ENCODE measurements at regions not wholly inside any gene's neighbourhood (a gene's known extent, or its start where the extent isn't known, plus 50 kb on each side); places are given as distances from the start of the nearest gene placed in this dataset.

DNA sequence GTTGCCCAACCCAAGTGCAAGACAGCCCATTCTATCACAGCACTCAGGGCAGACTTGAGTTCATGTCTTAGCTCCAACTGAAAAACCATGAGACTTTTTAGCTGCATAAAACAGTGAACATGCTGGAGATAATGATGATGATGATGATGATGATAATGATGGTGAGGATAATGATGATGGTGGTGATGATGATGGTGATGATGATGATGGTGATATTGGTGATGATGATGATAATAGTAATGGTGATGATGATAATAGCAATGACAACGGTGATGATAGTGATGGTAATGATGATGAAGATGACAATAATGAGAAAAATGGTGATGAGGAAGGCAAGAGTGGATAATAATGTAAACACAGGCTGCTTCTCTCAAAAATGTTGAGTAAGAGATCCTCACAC lies 576.2 kb downstream of the BCL11B start:
- H3K36me3 ChIP-seq (ENCODE audit: control insufficient read depth in 2 of 2, extremely low read depth in 1 of 2, insufficient read depth in 2 of 2, low read length in 2 of 2), result no peaks in the 10 kb centered on the region
- no peak overlapping the region for H3K4me3 ChIP-seq (replicated peaks in 1 of 3; ENCODE audit: insufficient read depth in 1 of 3, low read depth in 1 of 3, low read length in 3 of 3)
- ChIA-PET POLR2A (no interaction called here), CTCF (no interaction called here)
- no peaks in the 10 kb centered on the region for H3K9me1 ChIP-seq (replicated peaks; ENCODE audit: control insufficient read depth, extremely low read depth, insufficient read depth, low read length)
- dilution Hi-C loops (cut with MboI; ENCODE audit: extremely low pct_ligation_motif_present, low sequenced_read_pairs), result no loop called here
- no peaks in the 10 kb centered on the region for H3K4me1 ChIP-seq (ENCODE audit: control insufficient read depth, extremely low read depth, insufficient read depth, low read length)
- no peak for TF ChIP-seq EZH2 (IDR thresholded peaks at IDR 0.05; ENCODE audit: borderline replicate concordance, low read depth, low read length, severe bottlenecking)
- TF ChIP-seq, protein P1, sequence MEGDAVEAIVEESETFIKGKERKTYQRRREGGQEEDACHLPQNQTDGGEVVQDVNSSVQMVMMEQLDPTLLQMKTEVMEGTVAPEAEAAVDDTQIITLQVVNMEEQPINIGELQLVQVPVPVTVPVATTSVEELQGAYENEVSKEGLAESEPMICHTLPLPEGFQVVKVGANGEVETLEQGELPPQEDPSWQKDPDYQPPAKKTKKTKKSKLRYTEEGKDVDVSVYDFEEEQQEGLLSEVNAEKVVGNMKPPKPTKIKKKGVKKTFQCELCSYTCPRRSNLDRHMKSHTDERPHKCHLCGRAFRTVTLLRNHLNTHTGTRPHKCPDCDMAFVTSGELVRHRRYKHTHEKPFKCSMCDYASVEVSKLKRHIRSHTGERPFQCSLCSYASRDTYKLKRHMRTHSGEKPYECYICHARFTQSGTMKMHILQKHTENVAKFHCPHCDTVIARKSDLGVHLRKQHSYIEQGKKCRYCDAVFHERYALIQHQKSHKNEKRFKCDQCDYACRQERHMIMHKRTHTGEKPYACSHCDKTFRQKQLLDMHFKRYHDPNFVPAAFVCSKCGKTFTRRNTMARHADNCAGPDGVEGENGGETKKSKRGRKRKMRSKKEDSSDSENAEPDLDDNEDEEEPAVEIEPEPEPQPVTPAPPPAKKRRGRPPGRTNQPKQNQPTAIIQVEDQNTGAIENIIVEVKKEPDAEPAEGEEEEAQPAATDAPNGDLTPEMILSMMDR (IDR thresholded peaks at IDR 0.05; ENCODE audit: extremely low read depth in 1 of 2, insufficient read depth in 1 of 2, low read depth in 1 of 2, low read length in 2 of 2), result no peak
- H3K27me3 ChIP-seq (ENCODE audit: control insufficient read depth in 2 of 2, insufficient read depth in 2 of 2, low read length in 2 of 2), result no peaks in the 10 kb centered on the region
- peaks cover 4% of the 10 kb centered on the region for H3K9me3 ChIP-seq (replicated peaks; ENCODE audit: control insufficient read depth, insufficient read depth, low read length)
- no peak for DNase-seq (ENCODE audit: low read depth, low spot score)
- no peak overlapping the region for H3K4me2 ChIP-seq (ENCODE audit: insufficient read depth, low read length)
- intact Hi-C loops (cut with micrococcal nuclease), result no loop called here
- H2AFZ ChIP-seq (ENCODE audit: low read depth, low read length), result no peak overlapping the region
- no TSS peak for BruUV-seq (replicated peaks)
- H3K9ac ChIP-seq (replicated peaks; ENCODE audit: extremely low read depth, insufficient read depth, low read length), result no peak overlapping the region
- FAIRE-seq, result no peak
- H4K20me1 ChIP-seq (replicated peaks; ENCODE audit: control insufficient read depth, extremely low read depth, insufficient read depth, low read length), result no peaks in the 10 kb centered on the region
- H3K79me2 ChIP-seq (ENCODE audit: control insufficient read depth, insufficient read depth, low read length), result no peaks in the 10 kb centered on the region
- no peak overlapping the region for H3K27ac ChIP-seq (ENCODE audit: insufficient read depth, low read depth, low read length)

DNA sequence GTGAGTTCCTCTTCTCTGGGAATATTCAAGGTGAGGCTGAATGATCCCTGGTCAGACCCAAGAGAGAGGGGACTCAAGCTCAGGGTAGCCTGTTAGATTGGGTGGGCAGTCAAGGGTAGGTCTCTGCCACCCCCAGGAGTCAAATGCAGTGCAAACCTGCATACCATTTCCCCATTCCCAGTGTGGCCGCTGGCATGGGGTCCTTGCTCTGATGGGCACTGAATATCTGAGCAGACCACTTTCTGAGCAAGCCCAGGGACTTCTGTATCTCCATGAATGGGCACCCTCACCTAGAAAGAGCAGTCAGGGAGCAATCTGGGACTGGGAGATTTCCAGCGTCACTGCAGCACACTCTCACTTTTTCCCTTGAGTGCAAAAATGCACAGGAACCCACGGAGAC lies 573.7 kb downstream of the BCL11B start:
- no peaks in the 10 kb centered on the region for H3K9me1 ChIP-seq (replicated peaks; ENCODE audit: control insufficient read depth, extremely low read depth, insufficient read depth, low read length)
- CTCF ChIA-PET, result no interaction called here
- H3K9ac ChIP-seq (replicated peaks; ENCODE audit: extremely low read depth, insufficient read depth, low read length), result no peak overlapping the region
- H3K27ac ChIP-seq (ENCODE audit: insufficient read depth, low read depth, low read length), result no peak overlapping the region
- BruUV-seq (replicated peaks), result no TSS peak
- H2AFZ ChIP-seq (ENCODE audit: low read depth, low read length), result no peak overlapping the region
- no peaks in the 10 kb centered on the region for H3K4me1 ChIP-seq (ENCODE audit: control insufficient read depth, extremely low read depth, insufficient read depth, low read length)
- H3K4me2 ChIP-seq (ENCODE audit: insufficient read depth, low read length), result no peak overlapping the region
- no peak for FAIRE-seq
- no peaks in the 10 kb centered on the region for H4K20me1 ChIP-seq (replicated peaks; ENCODE audit: control insufficient read depth, extremely low read depth, insufficient read depth, low read length)
- no peak for TF ChIP-seq GATA2 (IDR thresholded peaks at IDR 0.05; ENCODE audit: insufficient read depth, insufficient read length, low read depth, low read length)
- no peak for TF ChIP-seq MYC (IDR thresholded peaks at IDR 0.05; ENCODE audit: low read depth, low read length)
- no peak for TF ChIP-seq JUN (IDR thresholded peaks at IDR 0.05; ENCODE audit: borderline replicate concordance, insufficient read depth, insufficient read length, low read depth)
- no peak for TF ChIP-seq FOS (IDR thresholded peaks at IDR 0.05; ENCODE audit: borderline replicate concordance, insufficient read depth, low read length)
- TF ChIP-seq POLR2AphosphoS5 (IDR thresholded peaks at IDR 0.05; ENCODE audit: insufficient read depth, low read depth, low read length), result no peak
- TF ChIP-seq, protein P1 (IDR thresholded peaks at IDR 0.05; ENCODE audit: extremely low read depth in 1 of 2, insufficient read depth in 1 of 2, low read depth in 1 of 2, low read length in 2 of 2), result no peak
- TF ChIP-seq, protein P2, sequence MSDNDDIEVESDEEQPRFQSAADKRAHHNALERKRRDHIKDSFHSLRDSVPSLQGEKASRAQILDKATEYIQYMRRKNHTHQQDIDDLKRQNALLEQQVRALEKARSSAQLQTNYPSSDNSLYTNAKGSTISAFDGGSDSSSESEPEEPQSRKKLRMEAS (IDR thresholded peaks at IDR 0.05; ENCODE audit: insufficient read depth, insufficient read length), result no peak
- no peak for TF ChIP-seq POLR2A (IDR thresholded peaks at IDR 0.05; ENCODE audit: low read depth, low read length)
- no peak for TF ChIP-seq EZH2 (IDR thresholded peaks at IDR 0.05; ENCODE audit: borderline replicate concordance, low read depth, low read length, severe bottlenecking)
- intact Hi-C loops (cut with micrococcal nuclease), result no loop called here
- dilution Hi-C loops (cut with MboI; ENCODE audit: extremely low pct_ligation_motif_present, low sequenced_read_pairs), result no loop called here
- DNase-seq (ENCODE audit: low read depth, low spot score), result no peak
- H3K27me3 ChIP-seq (ENCODE audit: control insufficient read depth in 2 of 2, insufficient read depth in 2 of 2, low read length in 2 of 2), result no peaks in the 10 kb centered on the region
- no peak overlapping the region for H3K4me3 ChIP-seq (replicated peaks in 1 of 3; ENCODE audit: insufficient read depth in 1 of 3, low read depth in 1 of 3, low read length in 3 of 3)
- H3K36me3 ChIP-seq (ENCODE audit: control insufficient read depth in 2 of 2, extremely low read depth in 1 of 2, insufficient read depth in 2 of 2, low read length in 2 of 2), result no peaks in the 10 kb centered on the region
- H3K79me2 ChIP-seq (ENCODE audit: control insufficient read depth, insufficient read depth, low read length), result no peaks in the 10 kb centered on the region
- POLR2A ChIA-PET, result no interaction called here
- peaks cover 5% of the 10 kb centered on the region for H3K9me3 ChIP-seq (replicated peaks; ENCODE audit: control insufficient read depth, insufficient read depth, low read length)
